ENCODE measurements at regions not wholly inside any gene's neighbourhood (a gene's known extent, or its start where the extent isn't known, plus 50 kb on each side); places are given as distances from the start of the nearest gene placed in this dataset.

GRCh38 chrX:8034058-8034457, 106.8 kb upstream of the PNPLA4 start:
- TF ChIP-seq POLR2A (IDR thresholded peaks at IDR 0.05) (no peak), POLR2AphosphoS5 (IDR thresholded peaks at IDR 0.05) (no peak)
- TF ChIP-seq, protein P1, sequence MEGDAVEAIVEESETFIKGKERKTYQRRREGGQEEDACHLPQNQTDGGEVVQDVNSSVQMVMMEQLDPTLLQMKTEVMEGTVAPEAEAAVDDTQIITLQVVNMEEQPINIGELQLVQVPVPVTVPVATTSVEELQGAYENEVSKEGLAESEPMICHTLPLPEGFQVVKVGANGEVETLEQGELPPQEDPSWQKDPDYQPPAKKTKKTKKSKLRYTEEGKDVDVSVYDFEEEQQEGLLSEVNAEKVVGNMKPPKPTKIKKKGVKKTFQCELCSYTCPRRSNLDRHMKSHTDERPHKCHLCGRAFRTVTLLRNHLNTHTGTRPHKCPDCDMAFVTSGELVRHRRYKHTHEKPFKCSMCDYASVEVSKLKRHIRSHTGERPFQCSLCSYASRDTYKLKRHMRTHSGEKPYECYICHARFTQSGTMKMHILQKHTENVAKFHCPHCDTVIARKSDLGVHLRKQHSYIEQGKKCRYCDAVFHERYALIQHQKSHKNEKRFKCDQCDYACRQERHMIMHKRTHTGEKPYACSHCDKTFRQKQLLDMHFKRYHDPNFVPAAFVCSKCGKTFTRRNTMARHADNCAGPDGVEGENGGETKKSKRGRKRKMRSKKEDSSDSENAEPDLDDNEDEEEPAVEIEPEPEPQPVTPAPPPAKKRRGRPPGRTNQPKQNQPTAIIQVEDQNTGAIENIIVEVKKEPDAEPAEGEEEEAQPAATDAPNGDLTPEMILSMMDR (IDR thresholded peaks at IDR 0.05) = no peak
- no peaks in the 10 kb centered on the region for H3K4me1 ChIP-seq (replicated peaks)
- H3K27me3 ChIP-seq (replicated peaks; ENCODE audit: insufficient read depth) = no peaks in the 10 kb centered on the region
- H3K36me3 ChIP-seq = no peaks in the 10 kb centered on the region
- no peaks in the 10 kb centered on the region for H3K9me3 ChIP-seq
- H3K27ac ChIP-seq = no peak overlapping the region
- no peak for DNase-seq (ENCODE audit: low spot score)
- intact Hi-C loops (cut with DNase I) = no loop called here
- WGBS = 93% methylated on average over 8 of the region's 8 CpGs
- no peak overlapping the region for H3K4me3 ChIP-seq

DNA sequence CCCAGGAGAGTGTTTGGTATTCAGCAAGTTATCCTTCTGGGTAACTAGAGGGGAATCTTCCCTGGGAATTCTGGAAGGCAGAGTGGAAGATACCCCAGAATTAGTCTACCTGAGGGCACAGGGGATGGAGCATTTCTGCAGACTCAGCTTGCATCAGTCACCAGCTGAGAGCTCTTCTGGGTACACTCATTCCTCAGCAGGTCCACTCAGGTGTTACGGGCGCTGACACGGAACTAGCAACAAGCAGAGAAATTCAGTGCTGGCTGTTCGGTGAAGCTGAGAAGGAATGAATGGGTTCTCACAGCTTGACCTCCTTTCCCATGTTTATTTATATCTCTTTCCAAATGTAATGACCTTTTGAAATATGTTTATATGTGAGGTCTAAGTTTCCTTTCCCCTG, 106.0 kb upstream of the PNPLA4 start:
- TF ChIP-seq POLR2A (IDR thresholded peaks at IDR 0.05) (no peak), POLR2AphosphoS5 (IDR thresholded peaks at IDR 0.05) (no peak)
- TF ChIP-seq, protein P1 (IDR thresholded peaks at IDR 0.05) = no peak
- Histone ChIP-seq H3K27me3 (replicated peaks; ENCODE audit: insufficient read depth) (no peaks in the 10 kb centered on the region), H3K9me3 (no peaks in the 10 kb centered on the region), H3K4me1 (replicated peaks) (no peaks in the 10 kb centered on the region), H3K36me3 (no peaks in the 10 kb centered on the region), H3K4me3 (no peak overlapping the region), H3K27ac (no peak overlapping the region)
- WGBS = 93% methylated on average over 4 of the region's 4 CpGs
- no peak for DNase-seq (ENCODE audit: low spot score)
- intact Hi-C loops (cut with DNase I) = no loop called here

- Histone ChIP-seq H3K4me1 (replicated peaks) (no peaks in the 10 kb centered on the region), H3K36me3 (no peaks in the 10 kb centered on the region), H3K4me3 (no peak overlapping the region), H3K9me3 (no peaks in the 10 kb centered on the region), H3K27ac (no peak overlapping the region), H3K27me3 (replicated peaks; ENCODE audit: insufficient read depth) (no peaks in the 10 kb centered on the region)
- no peak for DNase-seq (ENCODE audit: low spot score)
- TF ChIP-seq, protein P1 (IDR thresholded peaks at IDR 0.05) = no peak
- TF ChIP-seq POLR2A (IDR thresholded peaks at IDR 0.05) = no peak
- intact Hi-C loops (cut with DNase I) = no loop called here
- 41% methylated on average over 4 of the region's 4 CpGs for WGBS
These were observed 103.1 kb upstream of the PNPLA4 start for GRCh38 chrX:8030361-8030760.

GRCh38 chrX:8027827-8028226, 100.6 kb upstream of the PNPLA4 start:
- WGBS = 50% methylated on average over 1 of the region's 1 CpG
- Histone ChIP-seq H3K36me3 (no peaks in the 10 kb centered on the region), H3K27me3 (replicated peaks; ENCODE audit: insufficient read depth) (no peaks in the 10 kb centered on the region), H3K9me3 (no peaks in the 10 kb centered on the region), H3K27ac (no peak overlapping the region), H3K4me3 (no peak overlapping the region), H3K4me1 (replicated peaks) (no peaks in the 10 kb centered on the region)
- no peak for DNase-seq (ENCODE audit: low spot score)
- intact Hi-C loops (cut with DNase I) = no loop called here
- TF ChIP-seq POLR2A (IDR thresholded peaks at IDR 0.05) = no peak
- TF ChIP-seq, protein P1 (IDR thresholded peaks at IDR 0.05) = no peak
- TF ChIP-seq POLR2AphosphoS5 (IDR thresholded peaks at IDR 0.05) = no peak

DNA sequence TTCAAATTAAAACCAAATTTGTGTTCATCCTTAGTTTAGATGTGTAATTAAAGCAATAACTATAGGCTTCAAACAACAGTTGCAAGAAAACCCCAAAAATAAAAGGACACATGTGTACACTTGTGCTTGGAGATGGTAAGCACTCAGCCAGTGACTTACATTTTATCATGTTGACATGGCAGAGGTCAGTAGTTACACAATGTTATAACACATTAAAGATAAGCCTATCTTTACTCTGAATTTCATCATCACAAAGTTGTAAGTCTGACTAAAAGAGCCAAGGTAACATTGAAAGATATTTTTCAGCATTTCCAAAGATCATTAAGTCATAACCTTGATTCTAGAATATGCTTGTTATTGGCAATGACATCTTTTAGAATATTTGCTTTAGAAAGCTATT, 98.5 kb upstream of the PNPLA4 start:
- Histone ChIP-seq H3K36me3 (no peaks in the 10 kb centered on the region), H3K4me1 (replicated peaks) (no peaks in the 10 kb centered on the region), H3K27ac (no peak overlapping the region), H3K4me3 (no peak overlapping the region), H3K27me3 (replicated peaks; ENCODE audit: insufficient read depth) (no peaks in the 10 kb centered on the region), H3K9me3 (no peaks in the 10 kb centered on the region)
- intact Hi-C loops (cut with DNase I) = no loop called here
- DNase-seq (ENCODE audit: low spot score) = no peak
- no peak for TF ChIP-seq POLR2A (IDR thresholded peaks at IDR 0.05)
- no peak for TF ChIP-seq POLR2AphosphoS5 (IDR thresholded peaks at IDR 0.05)
- TF ChIP-seq, protein P1 (IDR thresholded peaks at IDR 0.05) = no peak
